HG03097 (cell line): ENCODE measurements at regions not wholly inside any gene's neighbourhood (a gene's known extent, or its start where the extent isn't known, plus 50 kb on each side); places are given as distances from the start of the nearest gene placed in this dataset.
"Not testable (repeated sequence)": the region's sequence is repeated elsewhere in the genome, so short reads cannot be mapped to it uniquely, and the experiment has no call there.

Experiments
- ATAC-seq: cut with Tn5 transposase; IDR thresholded peaks from one replicate; pipeline ENCODE4 v1.9.1; 2021; ENCODE audit not compliant: unreplicated experiment, low FRiP score

GRCh38 chr1:190809312-190809711, 331.6 kb upstream of the BRINP3 start:
- ATAC-seq = no peak

DNA sequence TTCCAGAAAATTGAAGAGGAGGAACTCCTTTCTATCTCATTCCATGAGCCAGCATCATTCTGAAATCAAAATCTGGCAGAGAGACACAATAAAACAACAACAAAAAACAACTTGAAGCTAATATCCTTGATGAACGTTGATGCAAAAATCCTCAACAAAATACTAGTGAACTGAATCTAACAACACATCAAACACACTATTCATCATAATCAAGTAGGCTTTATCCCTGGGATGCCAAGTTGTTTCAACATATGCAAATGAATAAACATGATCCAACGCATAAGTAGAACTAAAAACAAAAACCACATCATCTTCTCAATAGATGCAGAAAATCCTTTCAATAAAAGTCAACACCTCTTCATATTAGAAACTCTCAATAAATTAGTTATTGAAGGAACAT, 335.3 kb upstream of the BRINP3 start:
- no peak for ATAC-seq

GRCh38 chr1:190832511-190832910, 354.8 kb upstream of the BRINP3 start:
- ATAC-seq = no peak

GRCh38 chr1:190835658-190836057, 358.0 kb upstream of the BRINP3 start:
- ATAC-seq = no peak

- ATAC-seq = not testable (repeated sequence)
Observed at GRCh38 chr1:190837200-190837599, 359.5 kb upstream of the BRINP3 start.

DNA sequence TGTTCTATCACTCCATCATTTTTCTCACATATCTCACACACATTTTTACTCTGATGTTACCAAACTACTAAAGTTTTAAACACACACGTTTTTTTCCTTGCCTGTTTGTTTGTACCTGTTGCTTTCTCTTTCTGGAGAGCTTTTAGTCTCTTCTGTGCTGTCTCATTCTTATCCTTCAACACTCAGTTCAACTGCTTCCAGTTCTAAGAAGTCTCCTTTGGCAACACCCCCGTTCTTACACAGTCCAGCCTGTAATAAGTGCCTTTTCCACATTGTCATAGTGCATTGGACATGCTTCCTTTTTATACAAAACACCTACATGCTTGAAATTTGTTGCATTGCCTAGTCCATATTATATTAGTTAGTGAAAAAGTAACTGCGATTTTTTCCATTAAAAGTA, 360.2 kb upstream of the BRINP3 start:
- ATAC-seq = no peak

- no peak for ATAC-seq
Observed at GRCh38 chr1:190847166-190847565, 369.5 kb upstream of the BRINP3 start.

DNA sequence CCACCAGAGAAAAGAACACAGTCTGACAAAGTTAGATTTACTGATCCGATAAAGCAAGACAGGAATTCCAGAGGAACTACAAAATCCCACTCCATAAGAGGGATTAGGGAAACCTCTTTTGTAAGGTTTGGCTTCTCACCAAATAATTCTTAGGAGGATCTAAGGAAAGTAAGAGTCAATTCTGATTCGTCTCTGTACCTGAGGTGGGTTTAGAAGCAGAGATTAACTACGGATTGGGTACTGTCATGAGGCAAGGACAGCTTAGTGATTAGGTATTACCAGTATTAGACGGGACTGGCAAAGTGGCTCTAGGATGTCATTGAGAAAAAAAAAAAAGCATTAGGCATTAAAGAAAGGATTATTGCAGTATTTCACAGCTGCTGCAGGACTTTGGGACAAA, 371.7 kb upstream of the BRINP3 start:
- no peak for ATAC-seq

GRCh38 chr1:190852611-190853010, 374.9 kb upstream of the BRINP3 start:
- no peak for ATAC-seq

DNA sequence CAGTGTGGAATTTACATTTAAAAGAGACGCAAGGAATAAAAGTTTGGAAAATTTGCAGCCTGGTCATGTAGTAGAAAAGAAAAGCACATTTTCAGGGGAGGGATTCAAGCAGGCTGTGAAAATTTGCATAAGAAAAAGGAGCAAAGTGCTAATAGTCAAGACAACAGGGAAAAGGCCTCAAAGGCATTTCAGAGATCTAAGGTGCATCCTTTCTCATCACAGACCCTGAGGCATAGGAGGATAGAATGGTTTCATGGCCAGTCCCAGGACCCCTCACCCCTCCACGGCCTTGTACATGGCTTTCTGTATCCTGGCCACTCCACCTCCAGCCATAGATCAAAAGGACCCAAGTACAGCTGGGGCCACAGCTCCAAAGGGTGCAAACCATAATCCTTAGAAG, 380.5 kb upstream of the BRINP3 start:
- ATAC-seq = no peak

- no peak for ATAC-seq
Observed at GRCh38 chr1:190864013-190864641, 386.5 kb upstream of the BRINP3 start.

- ATAC-seq = no peak
Observed at GRCh38 chr1:190880352-190880751, 402.7 kb upstream of the BRINP3 start.

GRCh38 chr1:190881064-190881463, 403.4 kb upstream of the BRINP3 start:
- no peak for ATAC-seq

GRCh38 chr1:190897233-190897632, 419.6 kb upstream of the BRINP3 start:
- ATAC-seq = no peak

DNA sequence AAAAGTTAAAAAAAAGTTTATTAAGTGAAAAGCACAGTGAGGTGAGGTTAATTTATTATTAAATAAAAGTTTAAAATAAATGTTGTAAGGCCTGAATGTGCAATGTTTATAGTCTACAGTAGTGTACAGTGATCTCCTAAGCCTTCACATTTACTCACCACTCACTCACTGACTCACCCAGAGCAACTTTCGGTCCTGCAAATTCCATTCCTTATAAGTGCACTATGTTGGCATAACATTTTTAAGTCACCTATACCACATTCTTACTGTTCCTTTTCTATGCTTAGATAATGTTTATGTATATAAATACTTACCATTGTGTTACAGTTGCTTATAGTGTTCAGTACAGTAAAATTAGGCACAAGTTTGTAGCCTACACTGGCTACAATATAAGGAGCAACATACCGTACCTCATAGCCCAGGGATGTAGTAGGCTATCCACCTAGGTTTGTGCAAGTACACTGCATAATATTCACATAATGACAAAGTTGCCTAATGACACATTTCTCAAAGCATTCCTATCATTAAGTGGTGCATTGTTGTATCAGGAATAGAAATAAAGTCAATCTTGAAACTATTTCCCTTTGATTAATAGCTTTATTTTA, 426.5 kb upstream of the BRINP3 start:
- ATAC-seq = no peak

- no peak for ATAC-seq
Observed at GRCh38 chr1:190906206-190906725, 428.6 kb upstream of the BRINP3 start.

GRCh38 chr1:190908246-190908645, 430.6 kb upstream of the BRINP3 start:
- ATAC-seq = no peak

- no peak for ATAC-seq
Observed at GRCh38 chr1:190908691-190909090, 431.0 kb upstream of the BRINP3 start.

DNA sequence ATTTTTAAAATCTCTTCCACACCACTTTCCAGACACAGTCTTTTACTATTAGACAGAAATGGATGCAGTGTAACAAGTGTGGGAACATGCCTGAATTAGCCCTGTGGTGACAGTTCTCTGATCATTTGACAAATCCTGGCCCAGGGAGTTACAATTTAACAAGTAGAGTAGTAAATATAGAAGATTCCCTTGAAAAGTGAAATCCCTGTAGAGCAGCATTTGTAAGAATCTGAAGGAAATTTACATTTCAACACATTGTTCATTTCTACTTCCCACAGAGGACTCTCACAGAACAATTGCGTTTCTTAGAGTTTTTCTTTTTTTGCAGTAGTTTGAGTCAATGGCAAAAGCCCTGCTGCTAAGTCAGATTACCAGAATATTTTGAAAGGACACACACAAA, 458.3 kb upstream of the BRINP3 start:
- ATAC-seq = no peak

- no peak for ATAC-seq
Observed at GRCh38 chr1:190936337-190936736, 458.7 kb upstream of the BRINP3 start.

- no peak for ATAC-seq
Observed at GRCh38 chr1:190940951-190941350, 463.3 kb upstream of the BRINP3 start.

GRCh38 chr1:190942475-190942874, 464.8 kb upstream of the BRINP3 start:
- ATAC-seq = no peak
